ENCODE measurements at regions not wholly inside any gene's neighbourhood (a gene's known extent, or its start where the extent isn't known, plus 50 kb on each side); places are given as distances from the start of the nearest gene placed in this dataset.

DNA sequence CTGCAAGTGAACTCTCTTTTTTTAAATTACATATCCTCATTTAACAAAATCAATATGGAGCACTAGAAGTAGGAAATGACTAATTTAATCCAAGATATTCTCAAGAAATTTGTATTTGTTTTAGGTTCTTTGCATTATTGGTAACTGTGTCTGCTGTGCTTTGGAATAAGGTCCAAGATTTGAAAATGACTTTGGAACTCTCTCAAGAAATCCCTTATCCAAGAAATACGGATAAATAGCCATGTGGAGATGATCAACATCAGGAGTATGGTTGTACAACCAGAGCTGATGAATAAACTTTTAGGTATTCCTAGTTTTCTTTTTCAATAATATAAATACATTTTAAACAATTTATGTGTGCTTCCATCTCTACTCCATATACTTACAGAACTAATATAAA is 279.9 kb upstream of the SEMA3C start:
- no peak for TF ChIP-seq POLR2AphosphoS5 (IDR thresholded peaks at IDR 0.05; ENCODE audit: low read depth, low read length)
- no peak for TF ChIP-seq FOXP2 (optimal IDR thresholded peaks at IDR 0.05; ENCODE audit: borderline replicate concordance, extremely low read depth, extremely low read length, insufficient read depth)
- TF ChIP-seq, protein P1, sequence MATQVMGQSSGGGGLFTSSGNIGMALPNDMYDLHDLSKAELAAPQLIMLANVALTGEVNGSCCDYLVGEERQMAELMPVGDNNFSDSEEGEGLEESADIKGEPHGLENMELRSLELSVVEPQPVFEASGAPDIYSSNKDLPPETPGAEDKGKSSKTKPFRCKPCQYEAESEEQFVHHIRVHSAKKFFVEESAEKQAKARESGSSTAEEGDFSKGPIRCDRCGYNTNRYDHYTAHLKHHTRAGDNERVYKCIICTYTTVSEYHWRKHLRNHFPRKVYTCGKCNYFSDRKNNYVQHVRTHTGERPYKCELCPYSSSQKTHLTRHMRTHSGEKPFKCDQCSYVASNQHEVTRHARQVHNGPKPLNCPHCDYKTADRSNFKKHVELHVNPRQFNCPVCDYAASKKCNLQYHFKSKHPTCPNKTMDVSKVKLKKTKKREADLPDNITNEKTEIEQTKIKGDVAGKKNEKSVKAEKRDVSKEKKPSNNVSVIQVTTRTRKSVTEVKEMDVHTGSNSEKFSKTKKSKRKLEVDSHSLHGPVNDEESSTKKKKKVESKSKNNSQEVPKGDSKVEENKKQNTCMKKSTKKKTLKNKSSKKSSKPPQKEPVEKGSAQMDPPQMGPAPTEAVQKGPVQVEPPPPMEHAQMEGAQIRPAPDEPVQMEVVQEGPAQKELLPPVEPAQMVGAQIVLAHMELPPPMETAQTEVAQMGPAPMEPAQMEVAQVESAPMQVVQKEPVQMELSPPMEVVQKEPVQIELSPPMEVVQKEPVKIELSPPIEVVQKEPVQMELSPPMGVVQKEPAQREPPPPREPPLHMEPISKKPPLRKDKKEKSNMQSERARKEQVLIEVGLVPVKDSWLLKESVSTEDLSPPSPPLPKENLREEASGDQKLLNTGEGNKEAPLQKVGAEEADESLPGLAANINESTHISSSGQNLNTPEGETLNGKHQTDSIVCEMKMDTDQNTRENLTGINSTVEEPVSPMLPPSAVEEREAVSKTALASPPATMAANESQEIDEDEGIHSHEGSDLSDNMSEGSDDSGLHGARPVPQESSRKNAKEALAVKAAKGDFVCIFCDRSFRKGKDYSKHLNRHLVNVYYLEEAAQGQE (IDR thresholded peaks at IDR 0.05; ENCODE audit: insufficient read depth in 1 of 2, low read depth in 2 of 2, low read length in 2 of 2) = no peak
- no peak for TF ChIP-seq TAF1 (IDR thresholded peaks at IDR 0.05; ENCODE audit: borderline replicate concordance, insufficient read depth, low read length)
- no peak for TF ChIP-seq SIN3A (IDR thresholded peaks at IDR 0.05; ENCODE audit: borderline replicate concordance, insufficient read depth, low read length)

DNA sequence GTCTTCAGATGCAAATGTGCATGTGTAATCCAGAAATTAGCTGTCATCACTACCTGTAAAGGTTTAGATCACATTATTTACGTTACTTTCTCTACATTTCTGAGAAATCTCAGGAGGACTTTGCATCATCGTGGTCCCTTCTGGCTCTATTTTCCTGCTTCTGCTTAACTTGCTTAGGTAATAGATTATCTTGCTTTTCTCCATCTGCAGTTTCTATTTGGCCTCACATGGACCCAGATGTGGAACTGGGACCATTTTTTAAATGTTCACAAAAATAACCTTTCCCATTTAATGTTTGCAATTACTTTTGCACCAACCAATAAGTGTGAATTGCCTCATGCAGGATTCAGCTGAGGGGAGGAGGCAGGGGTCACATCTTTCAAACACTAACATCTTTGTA is 278.4 kb upstream of the SEMA3C start:
- TF ChIP-seq POLR2AphosphoS5 (IDR thresholded peaks at IDR 0.05; ENCODE audit: low read depth, low read length) (no peak), FOXP2 (optimal IDR thresholded peaks at IDR 0.05; ENCODE audit: borderline replicate concordance, extremely low read depth, extremely low read length, insufficient read depth) (no peak), TAF1 (IDR thresholded peaks at IDR 0.05; ENCODE audit: borderline replicate concordance, insufficient read depth, low read length) (no peak), SIN3A (IDR thresholded peaks at IDR 0.05; ENCODE audit: borderline replicate concordance, insufficient read depth, low read length) (no peak)
- TF ChIP-seq, protein P1 (IDR thresholded peaks at IDR 0.05; ENCODE audit: insufficient read depth in 1 of 2, low read depth in 2 of 2, low read length in 2 of 2) = no peak

DNA sequence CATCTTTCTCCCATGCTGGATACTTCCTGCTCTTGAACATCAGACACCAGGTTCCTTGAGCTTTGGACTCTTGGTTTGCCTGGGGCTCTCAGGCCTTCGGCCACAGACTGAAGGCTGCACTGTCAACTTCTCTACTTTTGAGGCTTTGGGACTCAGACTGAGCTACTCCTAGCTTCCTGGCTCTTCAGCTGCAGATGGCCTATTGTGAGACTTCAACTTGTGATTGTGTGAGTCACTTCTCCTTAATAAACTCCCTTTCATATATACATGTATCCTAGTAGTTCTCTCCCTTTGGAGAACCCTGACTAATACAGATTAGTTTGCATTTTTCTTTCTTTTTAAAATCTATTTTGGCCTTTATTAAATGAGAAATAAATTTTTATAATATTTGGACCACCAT is 276.2 kb upstream of the SEMA3C start:
- TF ChIP-seq FOXP2 (optimal IDR thresholded peaks at IDR 0.05; ENCODE audit: borderline replicate concordance, extremely low read depth, extremely low read length, insufficient read depth) (no peak), SIN3A (IDR thresholded peaks at IDR 0.05; ENCODE audit: borderline replicate concordance, insufficient read depth, low read length) (no peak), TAF1 (IDR thresholded peaks at IDR 0.05; ENCODE audit: borderline replicate concordance, insufficient read depth, low read length) (no peak), POLR2AphosphoS5 (IDR thresholded peaks at IDR 0.05; ENCODE audit: low read depth, low read length) (no peak)
- TF ChIP-seq, protein P1 (IDR thresholded peaks at IDR 0.05; ENCODE audit: insufficient read depth in 1 of 2, low read depth in 2 of 2, low read length in 2 of 2) = no peak

DNA sequence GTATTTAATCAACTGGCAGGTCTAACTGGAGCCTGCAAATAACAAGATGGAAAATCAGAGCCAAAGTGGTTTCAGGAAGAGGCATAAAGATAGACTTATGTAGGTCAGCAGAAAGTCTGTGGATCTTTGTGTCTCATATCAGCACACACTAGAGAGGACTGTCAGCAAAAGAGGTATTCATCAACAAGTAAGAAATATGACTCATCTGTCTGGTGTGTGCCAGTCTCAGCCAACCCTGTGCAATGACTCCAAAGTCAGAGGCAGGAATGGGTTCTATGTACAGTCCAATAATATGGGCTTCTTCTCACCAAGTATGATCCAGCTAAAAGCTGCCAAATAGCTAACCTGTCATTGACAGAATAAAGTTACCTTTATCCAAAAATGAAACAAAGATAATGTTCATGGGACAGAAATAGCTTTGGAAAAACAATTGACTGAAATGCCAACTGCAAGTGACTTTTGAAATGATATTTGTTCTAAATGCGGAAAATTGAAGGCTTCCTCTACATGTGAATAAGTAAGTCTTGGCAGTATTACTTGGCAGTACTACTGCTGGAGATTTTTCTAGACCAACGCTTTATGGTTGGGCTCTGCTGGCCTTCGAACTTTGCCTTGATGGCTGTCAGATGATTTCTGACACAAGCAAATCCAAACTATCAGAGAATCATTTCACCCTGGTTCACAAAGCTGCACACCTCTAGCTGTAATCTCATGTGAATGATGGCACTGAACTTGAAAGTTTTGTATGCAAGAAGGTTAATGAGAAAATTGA is 272.3 kb upstream of the SEMA3C start:
- no peak for TF ChIP-seq POLR2AphosphoS5 (IDR thresholded peaks at IDR 0.05; ENCODE audit: low read depth, low read length)
- TF ChIP-seq SIN3A (IDR thresholded peaks at IDR 0.05; ENCODE audit: borderline replicate concordance, insufficient read depth, low read length) = no peak
- no peak for TF ChIP-seq FOXP2 (optimal IDR thresholded peaks at IDR 0.05; ENCODE audit: borderline replicate concordance, extremely low read depth, extremely low read length, insufficient read depth)
- TF ChIP-seq, protein P1 (IDR thresholded peaks at IDR 0.05; ENCODE audit: insufficient read depth in 1 of 2, low read depth in 2 of 2, low read length in 2 of 2) = no peak
- no peak for TF ChIP-seq TAF1 (IDR thresholded peaks at IDR 0.05; ENCODE audit: borderline replicate concordance, insufficient read depth, low read length)

All from PFSK-1 (cell line).